ENCODE measurements at regions not wholly inside any gene's neighbourhood (a gene's known extent, or its start where the extent isn't known, plus 50 kb on each side); places are given as distances from the start of the nearest gene placed in this dataset.

GRCh38 chr2:221103930-221104329 lies 468.2 kb downstream of the EPHA4 start:
- H3K4me2 ChIP-seq (ENCODE audit: low read length): no peak overlapping the region
- no peaks in the 10 kb centered on the region for H3K36me3 ChIP-seq (ENCODE audit: insufficient read depth, low read length)
- no peaks in the 10 kb centered on the region for H3K9me3 ChIP-seq (ENCODE audit: low read length)
- H3F3A ChIP-seq (ENCODE audit: insufficient read depth, low read length, poor library complexity, severe bottlenecking): no peaks in the 10 kb centered on the region
- H3K9ac ChIP-seq (ENCODE audit: low read length): no peak overlapping the region
- no peak overlapping the region for H3K27ac ChIP-seq (ENCODE audit: low read length)
- H3K4me3 ChIP-seq (ENCODE audit: low read length): no peak overlapping the region
- H3K9me2 ChIP-seq (ENCODE audit: insufficient read depth, low read length): no peaks in the 10 kb centered on the region
- TF ChIP-seq TAF1 (IDR thresholded peaks at IDR 0.05; ENCODE audit: low read depth) (no peak), MXI1 (conservative IDR thresholded peaks at IDR 0.05; ENCODE audit: poor library complexity, severe bottlenecking) (no peak), CTCF (IDR thresholded peaks at IDR 0.05; ENCODE audit: poor library complexity, severe bottlenecking) (no peak)
- no peaks in the 10 kb centered on the region for H4K20me1 ChIP-seq (ENCODE audit: insufficient read depth)
- H2AFZ ChIP-seq (ENCODE audit: low read depth, low read length): no peak overlapping the region
- no peaks in the 10 kb centered on the region for H3K27me3 ChIP-seq (ENCODE audit: insufficient read depth, low read depth, low read length)
- no peaks in the 10 kb centered on the region for H3K79me2 ChIP-seq (replicated peaks; ENCODE audit: insufficient read depth, low read length)

GRCh38 chr2:221104361-221104811 lies 467.7 kb downstream of the EPHA4 start:
- Histone ChIP-seq H3K4me3 (ENCODE audit: low read length) (no peak overlapping the region), H3K9ac (ENCODE audit: low read length) (no peak overlapping the region), H3K27ac (ENCODE audit: low read length) (no peak overlapping the region), H3K9me2 (ENCODE audit: insufficient read depth, low read length) (no peaks in the 10 kb centered on the region), H3K27me3 (ENCODE audit: insufficient read depth, low read depth, low read length) (no peaks in the 10 kb centered on the region), H3K79me2 (replicated peaks; ENCODE audit: insufficient read depth, low read length) (no peaks in the 10 kb centered on the region), H4K20me1 (ENCODE audit: insufficient read depth) (no peaks in the 10 kb centered on the region), H3K36me3 (ENCODE audit: insufficient read depth, low read length) (no peaks in the 10 kb centered on the region), H3K9me3 (ENCODE audit: low read length) (no peaks in the 10 kb centered on the region), H3K4me2 (ENCODE audit: low read length) (no peak overlapping the region), H3F3A (ENCODE audit: insufficient read depth, low read length, poor library complexity, severe bottlenecking) (no peaks in the 10 kb centered on the region), H2AFZ (ENCODE audit: low read depth, low read length) (no peak overlapping the region)
- TF ChIP-seq EZH2 (IDR thresholded peaks at IDR 0.05; ENCODE audit: borderline replicate concordance, insufficient read depth, low read length, poor library complexity, severe bottlenecking) (no peak), CTCF (IDR thresholded peaks at IDR 0.05; ENCODE audit: poor library complexity, severe bottlenecking) (no peak), EP300 (conservative IDR thresholded peaks at IDR 0.05; ENCODE audit: poor library complexity, severe bottlenecking) (no peak), TAF1 (IDR thresholded peaks at IDR 0.05; ENCODE audit: low read depth) (no peak), MXI1 (conservative IDR thresholded peaks at IDR 0.05; ENCODE audit: poor library complexity, severe bottlenecking) (no peak), POLR2AphosphoS5 (IDR thresholded peaks at IDR 0.05) (no peak), SMC3 (conservative IDR thresholded peaks at IDR 0.05; ENCODE audit: poor library complexity) (no peak)

GRCh38 chr2:221106241-221106640 lies 465.9 kb downstream of the EPHA4 start:
- no peak overlapping the region for H3K27ac ChIP-seq (ENCODE audit: low read length)
- no peak overlapping the region for H3K4me3 ChIP-seq (ENCODE audit: low read length)
- no peaks in the 10 kb centered on the region for H3K9me3 ChIP-seq (ENCODE audit: low read length)
- H4K20me1 ChIP-seq (ENCODE audit: insufficient read depth): no peaks in the 10 kb centered on the region
- H3K36me3 ChIP-seq (ENCODE audit: insufficient read depth, low read length): no peaks in the 10 kb centered on the region
- H3K9ac ChIP-seq (ENCODE audit: low read length): no peak overlapping the region
- no peak overlapping the region for H2AFZ ChIP-seq (ENCODE audit: low read depth, low read length)
- no peaks in the 10 kb centered on the region for H3K79me2 ChIP-seq (replicated peaks; ENCODE audit: insufficient read depth, low read length)
- no peaks in the 10 kb centered on the region for H3K9me2 ChIP-seq (ENCODE audit: insufficient read depth, low read length)
- no peaks in the 10 kb centered on the region for H3K27me3 ChIP-seq (ENCODE audit: insufficient read depth, low read depth, low read length)
- no peak overlapping the region for H3K4me2 ChIP-seq (ENCODE audit: low read length)
- no peaks in the 10 kb centered on the region for H3F3A ChIP-seq (ENCODE audit: insufficient read depth, low read length, poor library complexity, severe bottlenecking)
- TF ChIP-seq EZH2 (IDR thresholded peaks at IDR 0.05; ENCODE audit: borderline replicate concordance, insufficient read depth, low read length, poor library complexity, severe bottlenecking): no peak
- TF ChIP-seq RAD21 (conservative IDR thresholded peaks at IDR 0.05): no peak
- no peak for TF ChIP-seq POLR2AphosphoS5 (IDR thresholded peaks at IDR 0.05)
- no peak for TF ChIP-seq EP300 (conservative IDR thresholded peaks at IDR 0.05; ENCODE audit: poor library complexity, severe bottlenecking)
- TF ChIP-seq CTCF (IDR thresholded peaks at IDR 0.05; ENCODE audit: poor library complexity, severe bottlenecking): no peak
- no peak for TF ChIP-seq SMC3 (conservative IDR thresholded peaks at IDR 0.05; ENCODE audit: poor library complexity)
- TF ChIP-seq TAF1 (IDR thresholded peaks at IDR 0.05; ENCODE audit: low read depth): no peak
- no peak for TF ChIP-seq MXI1 (conservative IDR thresholded peaks at IDR 0.05; ENCODE audit: poor library complexity, severe bottlenecking)
- TF ChIP-seq REST (IDR thresholded peaks at IDR 0.05; ENCODE audit: borderline replicate concordance): no peak
